ENCODE measurements at regions not wholly inside any gene's neighbourhood (a gene's known extent, or its start where the extent isn't known, plus 50 kb on each side); places are given as distances from the start of the nearest gene placed in this dataset.

- no peak for DNase-seq
Observed at GRCh38 chr6:137737836-137738596, 129.0 kb upstream of the TNFAIP3 start.

GRCh38 chr6:137738931-137739504 is 128.0 kb upstream of the TNFAIP3 start:
- DNase-seq, result no peak

GRCh38 chr6:137739544-137739943 is 127.5 kb upstream of the TNFAIP3 start:
- DNase-seq, result no peak

GRCh38 chr6:137740091-137740755 is 126.8 kb upstream of the TNFAIP3 start:
- DNase-seq, result no peak

- DNase-seq, result no peak
Observed at GRCh38 chr6:137740967-137741761, 125.9 kb upstream of the TNFAIP3 start.

- no peak for DNase-seq
Observed at GRCh38 chr6:137743493-137743892, 123.6 kb upstream of the TNFAIP3 start.

GRCh38 chr6:137744877-137745276 is 122.2 kb upstream of the TNFAIP3 start:
- no peak for DNase-seq

GRCh38 chr6:137745321-137745720 is 121.7 kb upstream of the TNFAIP3 start:
- no peak for DNase-seq

- DNase-seq, result no peak
Observed at GRCh38 chr6:137746264-137746663, 120.8 kb upstream of the TNFAIP3 start.

GRCh38 chr6:137749696-137750211 is 117.3 kb upstream of the TNFAIP3 start:
- no peak for DNase-seq

GRCh38 chr6:137750297-137750696 is 116.8 kb upstream of the TNFAIP3 start:
- no peak for DNase-seq

GRCh38 chr6:137751768-137752560 is 115.1 kb upstream of the TNFAIP3 start:
- DNase-seq, result no peak

GRCh38 chr6:137754366-137754765 is 112.7 kb upstream of the TNFAIP3 start:
- DNase-seq, result no peak

- no peak for DNase-seq
Observed at GRCh38 chr6:137754866-137755265, 112.2 kb upstream of the TNFAIP3 start.

GRCh38 chr6:137755284-137755683 is 111.8 kb upstream of the TNFAIP3 start:
- no peak for DNase-seq

GRCh38 chr6:137756788-137757187 is 110.3 kb upstream of the TNFAIP3 start:
- DNase-seq, result no peak

- no peak for DNase-seq
Observed at GRCh38 chr6:137758661-137759060, 108.4 kb upstream of the TNFAIP3 start.

GRCh38 chr6:137759624-137760023 is 107.4 kb upstream of the TNFAIP3 start:
- DNase-seq, result no peak

- no peak for DNase-seq
Observed at GRCh38 chr6:137761072-137761471, 106.0 kb upstream of the TNFAIP3 start.

- no peak for DNase-seq
Observed at GRCh38 chr6:137761487-137761886, 105.6 kb upstream of the TNFAIP3 start.

- DNase-seq, result no peak
Observed at GRCh38 chr6:137762168-137763090, 104.6 kb upstream of the TNFAIP3 start.
